Heart right ventricle (tissue), 16 donors: ENCODE measurements at regions not wholly inside any gene's neighbourhood (a gene's known extent, or its start where the extent isn't known, plus 50 kb on each side); places are given as distances from the start of the nearest gene placed in this dataset.

Source experiments
- ATAC-seq, 8 donors: fragments of 200-7000 bp; cut with Tn5 transposase; one replicate each; pipeline ENCODE4 v1.9.1; 2020; ENCODE audit warnings: mild to moderate bottlenecking in 8 of 8, moderate library complexity in 8 of 8, moderate number of reproducible peaks in 1 of 8
- DNase-seq, 2 donors: peaks; one replicate each; pipeline ENCODE4 v3.0.0-alpha.2; 2020
- H3K27ac ChIP-seq, 10 donors: fragments of 200-600 bp; sonication (generic) in 2 of 10; one replicate each; pipeline versions ENCODE4 v1.5.0 to v1.8.0; 2020 to 2022; ENCODE audit warnings: mild to moderate bottlenecking in 3 of 10
- H3K27me3 ChIP-seq, 7 donors: fragments of 200-600 bp; one replicate each; pipeline ENCODE4 v1.8.0; 2021 to 2022; ENCODE audit warnings: mild to moderate bottlenecking in 2 of 7
- H3K36me3 ChIP-seq, 9 donors: fragments of 200-600 bp; sonication (generic) in 1 of 9; one replicate each; pipeline versions ENCODE4 v1.5.0 to v1.8.0; 2020 to 2022; ENCODE audit warnings: mild to moderate bottlenecking in 2 of 9
- H3K4me1 ChIP-seq, 9 donors: fragments of 200-600 bp; sonication (generic) in 1 of 9; one replicate each; pipeline versions ENCODE4 v1.5.0 to v1.8.0; 2020 to 2022; ENCODE audit warnings: mild to moderate bottlenecking in 4 of 9
- H3K4me3 ChIP-seq, 10 donors: fragments of 200-600 bp; sonication (generic) in 2 of 10; one replicate each; pipeline versions ENCODE4 v1.5.0 to v1.8.0; 2020 to 2022; ENCODE audit warnings: mild to moderate bottlenecking in 7 of 10, moderate library complexity in 2 of 10
- H3K9me3 ChIP-seq, 11 donors: fragments of 200-600 bp in 10 of 11; sonication (generic) in 2 of 11; one replicate each; pipeline versions ENCODE4 v1.5.0 to v1.8.0; 2013 to 2022; ENCODE audit warnings: mild to moderate bottlenecking in 2 of 11, control low read depth in 1 of 11, moderate library complexity in 1 of 11
- CTCF ChIP-seq, 9 donors: fragments of 200-600 bp; sonication (generic) in 2 of 9; IDR thresholded peaks; one replicate each; pipeline versions ENCODE4 v1.5.0 to v1.8.0; 2021 to 2022; ENCODE audit warnings: antibody characterized with exemption in 9 of 9, mild to moderate bottlenecking in 5 of 9, moderate library complexity in 1 of 9
- WGBS, 2 donors: extraction: QIAGEN DNeasy Blood & Tissue Kit; methylation state at CpG; one replicate each; pipeline ENCODE4 v1.1.7; 2013; ENCODE audit warnings: inconsistent platforms in 1 of 2; 5-methylcytosine and 5-hydroxymethylcytosine counted together
- intact Hi-C, 10 donors: fragments of 100-400 bp; cut with DNase I; formaldehyde crosslinking; loops; one replicate each; pipeline versions ENCODE4 v1.11.1 to v1.14.2; 2022
- donor health status: Arrhythmogenic right ventricular cardiomyopathy.
- donor health status: ischemic (EF 13 %, LVEDD 7.1; RV severe dilation, severe dysfunction).
- donor health status: healthy with polysubstance abuse.
- donor health status: DM: no; HTN: yes; CAD: no.
- donor health status: DM: no; HTN: no; CAD: no.
- donor health status: ischemic (EF 25% LVEDD 6.9; RV normal size, moderate dysfunction).
- donor health status: ischemic (EF 25% LVEDD 5.7; RV mildly dilated, moderate dysfunction).
- donor health status: healthy.
- donor health status: DM: yes; HTN: yes; CAD: no.
- donor health status: Ischemic cardiomyopathy.
- donor health status: ischemic (EF 35%, LVEDD 5.7; RV mildly dilated, moderate dysfunction).
- donor health status: nonischemic (EF 11% LVEDD 7.7; RV severe dilation, severe dysfunction).
- donor health status: DM: yes; HTN: yes; CAD: no.
- donor health status: PGD.
- donor health status: ischemic (EF 29% LVEDD 5.4; RV normal size, mild dysfunction).
- donor health status: nonischemic (EF 23%, LVEDD 6.1; RV moderate dilation, normal function).

GRCh38 chr14:43853541-43853940, 653.5 kb downstream of the FSCB start:
- Histone ChIP-seq H3K27me3 (no peaks in the 10 kb centered on the region), H3K4me3 (no peak overlapping the region), H3K27ac (no peak overlapping the region), H3K9me3 (peaks cover 0 to 17% (median 0%) of the 10 kb centered on the region in 11 donors), H3K36me3 (no peaks in the 10 kb centered on the region), H3K4me1 (no peaks in the 10 kb centered on the region)
- DNase-seq (no peak), ATAC-seq (no peak)
- 51 to 56% methylated on average over 1 of the region's 1 CpG for WGBS, 2 donors
- intact Hi-C loops, result no loop called here
- TF ChIP-seq CTCF (IDR thresholded peaks at IDR 0.05), result no peak

- Histone ChIP-seq H3K27ac (no peak overlapping the region), H3K27me3 (no peaks in the 10 kb centered on the region), H3K9me3 (peaks cover 0 to 48% (median 0%) of the 10 kb centered on the region in 11 donors), H3K4me3 (no peak overlapping the region), H3K36me3 (no peaks in the 10 kb centered on the region), H3K4me1 (no peaks in the 10 kb centered on the region)
- no peak for TF ChIP-seq CTCF (IDR thresholded peaks at IDR 0.05)
- intact Hi-C loops, result no loop called here
- 92 to 93% methylated on average over 2 of the region's 2 CpGs for WGBS, 2 donors
- no peak for ATAC-seq
- DNase-seq, result no peak
These were observed 703.9 kb downstream of the FSCB start for GRCh38 chr14:43803076-43803689.

- no peak for DNase-seq
- intact Hi-C loops, result no loop called here
- peak in 2 of 9 donors; percentile 15 to 26 for TF ChIP-seq CTCF (IDR thresholded peaks at IDR 0.05)
- H3K4me1 ChIP-seq, result no peaks in the 10 kb centered on the region
- no peaks in the 10 kb centered on the region for H3K36me3 ChIP-seq
- ATAC-seq, result no peak
- no peak overlapping the region for H3K4me3 ChIP-seq
- H3K27ac ChIP-seq, result no peak overlapping the region
- no peaks in the 10 kb centered on the region for H3K27me3 ChIP-seq
- H3K9me3 ChIP-seq, result peaks cover 0 to 5% (median 0%) of the 10 kb centered on the region in 11 donors
These were observed 711.4 kb downstream of the FSCB start for GRCh38 chr14:43795600-43796228.

GRCh38 chr14:43793579-43793978, 713.5 kb downstream of the FSCB start:
- Histone ChIP-seq H3K27me3 (no peaks in the 10 kb centered on the region), H3K27ac (no peak overlapping the region), H3K9me3 (peaks cover 0 to 5% (median 0%) of the 10 kb centered on the region in 11 donors), H3K4me3 (no peak overlapping the region), H3K4me1 (no peaks in the 10 kb centered on the region), H3K36me3 (no peaks in the 10 kb centered on the region)
- DNase-seq (no peak), ATAC-seq (no peak)
- intact Hi-C loops, result no loop called here
- 49 to 62% methylated on average over 2 of the region's 2 CpGs for WGBS, 2 donors
- TF ChIP-seq CTCF (IDR thresholded peaks at IDR 0.05), result no peak
